ENCODE measurements at regions not wholly inside any gene's neighbourhood (a gene's known extent, or its start where the extent isn't known, plus 50 kb on each side); places are given as distances from the start of the nearest gene placed in this dataset.
A peak's percentile ranks its signal among the peaks of the same experiment; 100 is the strongest.
"Not testable (repeated sequence)": the region's sequence is repeated elsewhere in the genome, so short reads cannot be mapped to it uniquely, and the experiment has no call there.

- not testable (repeated sequence) for H3K27me3 ChIP-seq (ENCODE audit: insufficient read depth, low read length); H3K4me1 ChIP-seq (ENCODE audit: insufficient read depth, low read length, severe bottlenecking); H3K79me2 ChIP-seq (ENCODE audit: insufficient read depth, low read length); H3K9me3 ChIP-seq (ENCODE audit: low read length); H2AFZ ChIP-seq (ENCODE audit: low read length); H3F3A ChIP-seq (ENCODE audit: insufficient read depth, low read length); H3K9me2 ChIP-seq (ENCODE audit: low read depth, low read length); H3K4me2 ChIP-seq (ENCODE audit: low read length); H3K27ac ChIP-seq (ENCODE audit: low read depth, low read length, poor library complexity, severe bottlenecking); H3K36me3 ChIP-seq (ENCODE audit: insufficient read depth, low read length); H3K9ac ChIP-seq (ENCODE audit: low read length); H3K4me3 ChIP-seq (ENCODE audit: low read depth, low read length, poor library complexity, severe bottlenecking); H4K20me1 ChIP-seq (ENCODE audit: insufficient read depth, low read length)
- peak; percentile 37 for TF ChIP-seq CTCF (IDR thresholded peaks at IDR 0.05; ENCODE audit: low read length)
These were observed 127.5 kb upstream of the PABPC3 start for GRCh38 chr13:24968416-24968815.

- H3K79me2 ChIP-seq (ENCODE audit: insufficient read depth, low read length); H3K9ac ChIP-seq (ENCODE audit: low read length); H3K27me3 ChIP-seq (ENCODE audit: insufficient read depth, low read length); H3K9me3 ChIP-seq (ENCODE audit: low read length); H3F3A ChIP-seq (ENCODE audit: insufficient read depth, low read length); H3K4me3 ChIP-seq (ENCODE audit: low read depth, low read length, poor library complexity, severe bottlenecking); H3K27ac ChIP-seq (ENCODE audit: low read depth, low read length, poor library complexity, severe bottlenecking); H3K9me2 ChIP-seq (ENCODE audit: low read depth, low read length); H3K4me1 ChIP-seq (ENCODE audit: insufficient read depth, low read length, severe bottlenecking); H3K4me2 ChIP-seq (ENCODE audit: low read length); H2AFZ ChIP-seq (ENCODE audit: low read length); H3K36me3 ChIP-seq (ENCODE audit: insufficient read depth, low read length); H4K20me1 ChIP-seq (ENCODE audit: insufficient read depth, low read length): not testable (repeated sequence)
These were observed 122.8 kb upstream of the PABPC3 start for GRCh38 chr13:24973102-24973501.

DNA sequence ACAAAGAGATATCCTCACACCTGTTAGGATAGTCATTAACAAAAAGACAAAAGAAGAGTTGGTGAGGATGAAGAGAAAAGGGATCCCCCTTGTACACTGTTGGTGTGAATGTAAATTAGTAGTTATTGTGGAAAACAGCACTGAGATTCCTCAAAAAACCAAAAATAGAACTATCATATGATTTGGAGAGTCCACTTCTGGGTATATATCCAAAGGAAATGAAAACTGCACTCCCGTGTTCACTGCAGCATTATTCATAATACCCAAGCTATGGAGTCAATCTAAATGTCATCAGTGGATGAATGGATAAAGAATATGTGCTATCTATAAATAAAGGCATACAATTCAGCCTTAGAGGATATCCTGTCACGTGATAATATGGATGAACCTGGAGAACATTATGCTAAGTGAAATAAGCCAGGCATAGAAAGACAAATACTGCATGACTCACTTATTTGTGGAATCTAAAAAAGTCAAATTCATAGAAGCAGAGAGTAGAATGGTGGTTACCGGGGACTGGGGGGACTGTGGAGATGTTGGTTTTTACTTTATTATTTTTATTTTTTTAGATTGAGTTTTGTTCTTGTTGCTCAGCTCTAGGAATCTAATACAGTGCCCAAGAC lies 114.6 kb upstream of the PABPC3 start:
- H3K27ac ChIP-seq (ENCODE audit: low read depth, low read length, poor library complexity, severe bottlenecking); H4K20me1 ChIP-seq (ENCODE audit: insufficient read depth, low read length); H3K4me2 ChIP-seq (ENCODE audit: low read length); H3K36me3 ChIP-seq (ENCODE audit: insufficient read depth, low read length); H3K9me3 ChIP-seq (ENCODE audit: low read length); H2AFZ ChIP-seq (ENCODE audit: low read length); H3K9me2 ChIP-seq (ENCODE audit: low read depth, low read length); H3K79me2 ChIP-seq (ENCODE audit: insufficient read depth, low read length); H3K9ac ChIP-seq (ENCODE audit: low read length); H3F3A ChIP-seq (ENCODE audit: insufficient read depth, low read length); H3K4me3 ChIP-seq (ENCODE audit: low read depth, low read length, poor library complexity, severe bottlenecking); H3K27me3 ChIP-seq (ENCODE audit: insufficient read depth, low read length); H3K4me1 ChIP-seq (ENCODE audit: insufficient read depth, low read length, severe bottlenecking): not testable (repeated sequence)

GRCh38 chr13:24982333-24982999 lies 113.5 kb upstream of the PABPC3 start:
- no peaks in the 10 kb centered on the region for H3K36me3 ChIP-seq (ENCODE audit: insufficient read depth, low read length)
- H3K9ac ChIP-seq (ENCODE audit: low read length), result no peak overlapping the region
- no peaks in the 10 kb centered on the region for H3K79me2 ChIP-seq (ENCODE audit: insufficient read depth, low read length)
- no peaks in the 10 kb centered on the region for H3K9me3 ChIP-seq (ENCODE audit: low read length)
- H3K4me1 ChIP-seq (ENCODE audit: insufficient read depth, low read length, severe bottlenecking), result no peaks in the 10 kb centered on the region
- H2AFZ ChIP-seq (ENCODE audit: low read length), result no peak overlapping the region
- H3K4me3 ChIP-seq (ENCODE audit: low read depth, low read length, poor library complexity, severe bottlenecking), result no peak overlapping the region
- H4K20me1 ChIP-seq (ENCODE audit: insufficient read depth, low read length), result no peaks in the 10 kb centered on the region
- H3F3A ChIP-seq (ENCODE audit: insufficient read depth, low read length), result no peaks in the 10 kb centered on the region
- H3K27me3 ChIP-seq (ENCODE audit: insufficient read depth, low read length), result no peaks in the 10 kb centered on the region; the same call in 1 of the 2 replicates
- H3K9me2 ChIP-seq (ENCODE audit: low read depth, low read length), result no peaks in the 10 kb centered on the region
- H3K27ac ChIP-seq (ENCODE audit: low read depth, low read length, poor library complexity, severe bottlenecking), result no peak overlapping the region
- TF ChIP-seq EZH2 (IDR thresholded peaks at IDR 0.05; ENCODE audit: borderline replicate concordance, low read length) (no peak), CTCF (IDR thresholded peaks at IDR 0.05; ENCODE audit: low read length) (no peak)
- H3K4me2 ChIP-seq (ENCODE audit: low read length), result no peak overlapping the region
